ENCODE measurements at regions not wholly inside any gene's neighbourhood (a gene's known extent, or its start where the extent isn't known, plus 50 kb on each side); places are given as distances from the start of the nearest gene placed in this dataset.

- TF ChIP-seq POLR2A (IDR thresholded peaks at IDR 0.05): no peak
- TF ChIP-seq, protein P1, sequence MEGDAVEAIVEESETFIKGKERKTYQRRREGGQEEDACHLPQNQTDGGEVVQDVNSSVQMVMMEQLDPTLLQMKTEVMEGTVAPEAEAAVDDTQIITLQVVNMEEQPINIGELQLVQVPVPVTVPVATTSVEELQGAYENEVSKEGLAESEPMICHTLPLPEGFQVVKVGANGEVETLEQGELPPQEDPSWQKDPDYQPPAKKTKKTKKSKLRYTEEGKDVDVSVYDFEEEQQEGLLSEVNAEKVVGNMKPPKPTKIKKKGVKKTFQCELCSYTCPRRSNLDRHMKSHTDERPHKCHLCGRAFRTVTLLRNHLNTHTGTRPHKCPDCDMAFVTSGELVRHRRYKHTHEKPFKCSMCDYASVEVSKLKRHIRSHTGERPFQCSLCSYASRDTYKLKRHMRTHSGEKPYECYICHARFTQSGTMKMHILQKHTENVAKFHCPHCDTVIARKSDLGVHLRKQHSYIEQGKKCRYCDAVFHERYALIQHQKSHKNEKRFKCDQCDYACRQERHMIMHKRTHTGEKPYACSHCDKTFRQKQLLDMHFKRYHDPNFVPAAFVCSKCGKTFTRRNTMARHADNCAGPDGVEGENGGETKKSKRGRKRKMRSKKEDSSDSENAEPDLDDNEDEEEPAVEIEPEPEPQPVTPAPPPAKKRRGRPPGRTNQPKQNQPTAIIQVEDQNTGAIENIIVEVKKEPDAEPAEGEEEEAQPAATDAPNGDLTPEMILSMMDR (IDR thresholded peaks at IDR 0.05): no peak
Observed at GRCh38 chr5:18202164-18202563, 567.9 kb downstream of the TAF11L14 start.
